GM23248 (cell line): ENCODE measurements at regions not wholly inside any gene's neighbourhood (a gene's known extent, or its start where the extent isn't known, plus 50 kb on each side); places are given as distances from the start of the nearest gene placed in this dataset.

Experiments used
- DNase-seq: peaks from one replicate; pipeline ENCODE4 v3.0.0-alpha.2; 2015
- H2AFZ ChIP-seq: fragments of 200-600 bp; sonication (generic); 2 replicates; pipeline ENCODE4 v1.6.1; 2016; ENCODE audit warnings: antibody characterized with exemption
- H3F3A ChIP-seq: fragments of 200-600 bp; sonication (generic); 2 replicates; pipeline ENCODE4 v1.6.1; 2016; ENCODE audit warnings: mild to moderate bottlenecking, antibody characterized with exemption, mixed run types; ENCODE audit not compliant: insufficient read depth
- H3K27ac ChIP-seq: fragments of 200-600 bp; sonication (generic); 2 replicates; pipeline ENCODE4 v1.5.1; 2016; ENCODE audit warnings: mild to moderate bottlenecking
- H3K27me3 ChIP-seq: fragments of 200-600 bp; sonication (generic); replicated peaks from 2 replicates; pipeline ENCODE4 v1.6.1; 2016; ENCODE audit warnings: mild to moderate bottlenecking; ENCODE audit not compliant: insufficient read depth
- H3K36me3 ChIP-seq: fragments of 200-600 bp; sonication (generic); 2 replicates; pipeline ENCODE4 v1.6.1; 2016; ENCODE audit warnings: low read depth, mild to moderate bottlenecking
- H3K4me1 ChIP-seq: fragments of 200-600 bp; sonication (generic); 2 replicates; pipeline ENCODE4 v1.6.1; 2016; ENCODE audit warnings: mild to moderate bottlenecking; ENCODE audit not compliant: insufficient read depth
- H3K4me2 ChIP-seq: fragments of 200-600 bp; sonication (generic); one replicate; pipeline ENCODE4 v1.6.1; 2016; ENCODE audit warnings: mild to moderate bottlenecking; ENCODE audit not compliant: unreplicated experiment
- H3K4me3 ChIP-seq: fragments of 200-600 bp; sonication (generic); 2 replicates; pipeline ENCODE4 v1.5.1; 2016; ENCODE audit warnings: mild to moderate bottlenecking
- H3K79me2 ChIP-seq: fragments of 200-600 bp; sonication (generic); 2 replicates; pipeline ENCODE4 v1.6.1; 2016; ENCODE audit warnings: mild to moderate bottlenecking; ENCODE audit not compliant: insufficient read depth
- H3K9ac ChIP-seq: fragments of 200-600 bp; sonication (generic); 2 replicates; pipeline ENCODE4 v1.6.1; 2016; ENCODE audit warnings: mild to moderate bottlenecking
- H3K9me2 ChIP-seq: fragments of 200-600 bp; sonication (generic); 2 replicates; pipeline ENCODE4 v1.6.1; 2016; ENCODE audit warnings: mixed run types, mild to moderate bottlenecking, moderate library complexity; ENCODE audit not compliant: insufficient read depth
- H3K9me3 ChIP-seq: fragments of 200-600 bp; sonication (generic); one replicate; pipeline ENCODE4 v1.6.1; 2017; ENCODE audit warnings: low read depth
- H4K20me1 ChIP-seq: fragments of 200-600 bp; sonication (generic); 2 replicates; pipeline ENCODE4 v1.6.0; 2016; ENCODE audit not compliant: insufficient read depth
- EZH2 ChIP-seq: fragments of 200-600 bp; sonication (generic); IDR thresholded peaks from 2 replicates; pipeline ENCODE4 v1.6.1; 2018; ENCODE audit warnings: antibody characterized with exemption, mild to moderate bottlenecking; ENCODE audit not compliant: insufficient read depth, poor library complexity, severe bottlenecking
- EZH2phosphoT487 ChIP-seq: fragments of 200-600 bp; sonication (generic); IDR thresholded peaks from 2 replicates; pipeline ENCODE4 v1.6.1; 2018; ENCODE audit warnings: antibody characterized with exemption, moderate library complexity, mild to moderate bottlenecking, low read depth; ENCODE audit not compliant: insufficient read depth
- whole genome bisulfite sequencing, 2 experiments: methylation state at CpG; one replicate each; pipeline ENCODE4 v1.1.6; 2015 to 2017; ENCODE audit warnings: low lambda C conversion rate in 2 of 2, low coverage in 1 of 2; ENCODE audit errors: missing lambda C conversion rate in 2 of 2; 5-methylcytosine and 5-hydroxymethylcytosine counted together
- in situ Hi-C: fragments of 300-500 bp; cut with MboI; formaldehyde crosslinking; loops from 2 replicates; pipeline ENCODE4 v1.15.0; 2020

DNA sequence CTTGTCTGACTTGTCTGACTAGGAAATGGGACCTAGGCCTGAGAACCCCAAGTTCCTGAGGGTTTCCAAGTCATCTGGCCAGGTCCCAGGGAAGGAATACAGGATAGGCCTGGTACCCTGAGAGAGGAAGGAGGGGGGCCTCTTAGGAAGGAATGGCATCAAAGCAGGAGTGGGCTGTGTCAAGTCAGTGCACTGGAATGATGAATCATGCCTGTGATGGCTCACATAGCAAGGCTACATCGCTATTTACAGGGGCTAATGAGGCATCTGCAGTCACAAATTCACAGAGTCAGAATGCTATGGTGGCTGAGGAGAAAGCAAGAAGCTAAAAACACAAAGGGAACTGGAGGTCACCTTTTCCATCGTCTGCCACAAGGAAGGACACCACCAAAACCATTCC lies 247.3 kb downstream of the NXPE2 start:
- H3K27me3 ChIP-seq: no peaks in the 10 kb centered on the region
- in situ Hi-C loops: no loop called here
- no peak for DNase-seq
- no peaks in the 10 kb centered on the region for H3K9me2 ChIP-seq
- no peak overlapping the region for H3K9ac ChIP-seq
- H3K4me3 ChIP-seq: no peak overlapping the region
- H3K4me1 ChIP-seq: no peaks in the 10 kb centered on the region
- no peaks in the 10 kb centered on the region for H3F3A ChIP-seq
- no peaks in the 10 kb centered on the region for H3K9me3 ChIP-seq
- H3K79me2 ChIP-seq: no peaks in the 10 kb centered on the region
- H3K4me2 ChIP-seq: no peak overlapping the region
- TF ChIP-seq EZH2phosphoT487 (no peak), EZH2 (no peak)
- no peak overlapping the region for H3K27ac ChIP-seq
- H4K20me1 ChIP-seq: no peaks in the 10 kb centered on the region
- no peaks in the 10 kb centered on the region for H3K36me3 ChIP-seq
- WGBS, 2 experiments: 0 to 10% methylated on average over 2 of the region's 2 CpGs
- no peak overlapping the region for H2AFZ ChIP-seq

- Histone ChIP-seq H3K79me2 (no peaks in the 10 kb centered on the region), H3K9me3 (no peaks in the 10 kb centered on the region), H3K27ac (no peak overlapping the region), H2AFZ (no peak overlapping the region), H4K20me1 (no peaks in the 10 kb centered on the region), H3K36me3 (no peaks in the 10 kb centered on the region), H3K4me2 (no peak overlapping the region), H3K4me1 (no peaks in the 10 kb centered on the region), H3K4me3 (no peak overlapping the region), H3K27me3 (no peaks in the 10 kb centered on the region), H3F3A (no peaks in the 10 kb centered on the region), H3K9me2 (no peaks in the 10 kb centered on the region), H3K9ac (no peak overlapping the region)
- DNase-seq: no peak
- TF ChIP-seq EZH2phosphoT487 (no peak), EZH2 (no peak)
- in situ Hi-C loops: no loop called here
- 7 to 11% methylated on average over 6 of the region's 6 CpGs for WGBS, 2 experiments
Measured at GRCh38 chr11:114928260-114928870, 250.0 kb downstream of the NXPE2 start.

DNA sequence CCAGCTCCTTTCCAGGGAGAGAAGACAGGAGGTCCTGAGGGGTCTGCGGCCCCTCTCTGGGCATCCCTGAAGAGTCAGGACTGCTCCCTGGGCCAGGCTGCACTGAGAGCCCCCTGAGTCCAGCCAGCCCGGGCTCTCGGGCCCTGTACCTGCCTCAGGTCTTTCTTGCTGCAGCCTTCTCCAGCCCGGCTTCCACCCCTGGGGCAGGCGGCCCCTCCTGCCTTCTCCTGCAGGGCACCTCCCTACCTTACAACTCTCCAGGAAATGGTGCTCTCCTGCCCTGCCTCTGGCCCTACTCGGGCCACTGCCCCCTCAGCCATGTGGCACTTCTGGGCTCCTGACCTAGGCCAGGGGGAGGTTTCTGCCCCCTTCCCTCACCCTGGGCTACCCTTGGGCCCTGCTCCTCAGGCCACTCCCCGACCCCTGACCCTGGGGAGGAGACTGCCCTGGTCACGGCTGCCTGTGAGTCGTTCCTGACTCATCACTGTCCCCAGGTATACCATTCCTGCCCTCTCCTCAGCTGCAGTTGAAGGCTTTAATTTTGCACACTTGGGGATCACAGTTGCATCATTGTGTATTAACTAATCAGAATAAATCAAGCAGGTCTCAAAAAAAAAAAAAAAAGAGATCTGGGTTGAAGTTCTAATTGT lies 251.1 kb downstream of the NXPE2 start:
- Histone ChIP-seq H3K9ac (no peak overlapping the region), H4K20me1 (no peaks in the 10 kb centered on the region), H3K9me3 (no peaks in the 10 kb centered on the region), H3K9me2 (no peaks in the 10 kb centered on the region), H3K36me3 (no peaks in the 10 kb centered on the region), H2AFZ (no peak overlapping the region), H3K4me2 (no peak overlapping the region), H3F3A (no peaks in the 10 kb centered on the region), H3K4me3 (no peak overlapping the region), H3K27me3 (no peaks in the 10 kb centered on the region), H3K4me1 (no peaks in the 10 kb centered on the region), H3K27ac (no peak overlapping the region), H3K79me2 (no peaks in the 10 kb centered on the region)
- TF ChIP-seq EZH2phosphoT487 (no peak), EZH2 (no peak)
- 45 to 47% methylated on average over 9 of the region's 9 CpGs for WGBS, 2 experiments
- DNase-seq: no peak
- in situ Hi-C loops: no loop called here

DNA sequence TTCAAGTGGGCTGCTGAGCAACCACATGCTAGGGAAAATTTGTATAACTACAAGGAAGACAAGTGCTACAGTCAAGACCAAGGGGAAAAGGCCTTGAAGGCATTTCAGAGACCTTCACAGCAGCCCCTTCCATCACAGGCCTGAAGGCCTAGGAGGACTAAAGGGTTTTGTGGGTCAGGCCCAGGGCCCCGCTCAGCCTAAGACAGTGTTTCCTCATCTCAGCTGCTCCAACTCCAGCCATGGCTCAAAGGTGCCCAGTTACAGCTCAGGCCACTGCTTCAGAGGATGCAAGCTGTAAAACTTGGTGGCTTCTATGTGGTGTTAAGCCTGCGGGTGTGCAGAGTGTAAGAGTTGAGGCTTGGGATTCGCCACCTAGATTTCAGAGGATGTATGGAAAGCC lies 260.5 kb downstream of the NXPE2 start:
- TF ChIP-seq EZH2 (no peak), EZH2phosphoT487 (no peak)
- WGBS, 2 experiments: 15 to 23% methylated on average over 3 of the region's 3 CpGs
- Histone ChIP-seq H3K27ac (no peak overlapping the region), H3K79me2 (no peaks in the 10 kb centered on the region), H4K20me1 (no peaks in the 10 kb centered on the region), H3K9ac (no peak overlapping the region), H3K9me3 (no peaks in the 10 kb centered on the region), H3K36me3 (no peaks in the 10 kb centered on the region), H3K4me1 (no peaks in the 10 kb centered on the region), H3K27me3 (no peaks in the 10 kb centered on the region), H3F3A (no peaks in the 10 kb centered on the region), H3K9me2 (no peaks in the 10 kb centered on the region), H3K4me3 (no peak overlapping the region), H3K4me2 (no peak overlapping the region), H2AFZ (no peak overlapping the region)
- no peak for DNase-seq
- in situ Hi-C loops: no loop called here

GRCh38 chr11:114942207-114942606 lies 263.9 kb downstream of the NXPE2 start:
- no peak for TF ChIP-seq EZH2
- no peak for TF ChIP-seq EZH2phosphoT487
- no peak overlapping the region for H3K27ac ChIP-seq
- H3K4me2 ChIP-seq: no peak overlapping the region
- H4K20me1 ChIP-seq: no peaks in the 10 kb centered on the region
- no peak overlapping the region for H3K9ac ChIP-seq
- no peak overlapping the region for H2AFZ ChIP-seq
- H3K27me3 ChIP-seq: no peaks in the 10 kb centered on the region
- H3K9me2 ChIP-seq: no peaks in the 10 kb centered on the region
- no peaks in the 10 kb centered on the region for H3F3A ChIP-seq
- no peak for DNase-seq
- no peaks in the 10 kb centered on the region for H3K4me1 ChIP-seq
- H3K36me3 ChIP-seq: no peaks in the 10 kb centered on the region
- no peaks in the 10 kb centered on the region for H3K79me2 ChIP-seq
- H3K9me3 ChIP-seq: no peaks in the 10 kb centered on the region
- H3K4me3 ChIP-seq: no peak overlapping the region
- in situ Hi-C loops: no loop called here
